ENCODE measurements at regions not wholly inside any gene's neighbourhood (a gene's known extent, or its start where the extent isn't known, plus 50 kb on each side); places are given as distances from the start of the nearest gene placed in this dataset.

DNA sequence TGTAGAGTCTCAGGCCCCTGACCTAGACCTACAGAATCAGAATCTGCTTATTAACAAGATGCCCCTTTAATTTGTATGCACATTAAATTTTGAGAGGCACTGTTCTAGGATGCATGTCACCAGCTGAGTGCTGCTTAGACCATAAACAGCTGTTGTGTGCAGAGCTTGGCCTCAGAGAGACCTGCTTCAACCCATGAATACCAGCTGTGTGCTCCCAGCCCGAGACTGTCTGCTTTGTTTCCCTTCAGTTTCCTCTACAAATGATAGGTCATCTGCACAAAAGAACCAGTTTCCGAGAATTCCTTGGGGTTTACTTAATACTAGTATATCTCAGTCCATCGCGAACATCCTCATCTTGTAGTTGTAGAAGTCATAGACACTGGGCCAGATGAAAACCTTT lies 158.5 kb upstream of the PFN2 start:
- CTCF ChIA-PET = no interaction called here
- H3K4me3 ChIP-seq (ENCODE audit: low read depth, low read length, poor library complexity, severe bottlenecking) = no peak overlapping the region
- no peaks in the 10 kb centered on the region for H3K27me3 ChIP-seq (replicated peaks; ENCODE audit: insufficient read depth, low read depth, low read length, poor library complexity)
- POLR2A ChIA-PET (ENCODE audit: low non-redundant PET) = no interaction called here
- no peak overlapping the region for H3K27ac ChIP-seq (ENCODE audit: low read depth, low read length, poor library complexity, severe bottlenecking)
- no peak for DNase-seq (ENCODE audit: low spot score)
- intact Hi-C loops (cut with micrococcal nuclease; ENCODE audit: unreplicated experiment) = no loop called here
- BruUV-seq (replicated peaks) = no TSS peak
- TF ChIP-seq CTCF (conservative IDR thresholded peaks at IDR 0.05; ENCODE audit: low read depth, low read length) = no peak
- TF ChIP-seq EZH2 (IDR thresholded peaks at IDR 0.05; ENCODE audit: borderline replicate concordance, low read depth, low read length, poor library complexity, severe bottlenecking) = no peak
- no peaks in the 10 kb centered on the region for H3K4me1 ChIP-seq (ENCODE audit: insufficient read depth, low read length, poor library complexity, severe bottlenecking)
- no peaks in the 10 kb centered on the region for H3K36me3 ChIP-seq (ENCODE audit: insufficient read depth, low read length, poor library complexity, severe bottlenecking)
- no peaks in the 10 kb centered on the region for H3K9me3 ChIP-seq (ENCODE audit: low read depth, low read length, poor library complexity, severe bottlenecking)

- H3K4me1 ChIP-seq (ENCODE audit: insufficient read depth, low read length, poor library complexity, severe bottlenecking) = no peaks in the 10 kb centered on the region
- ChIA-PET POLR2A (ENCODE audit: low non-redundant PET) (no interaction called here), CTCF (no interaction called here)
- no peak for DNase-seq (ENCODE audit: low spot score)
- no peaks in the 10 kb centered on the region for H3K36me3 ChIP-seq (ENCODE audit: insufficient read depth, low read length, poor library complexity, severe bottlenecking)
- TF ChIP-seq CTCF (conservative IDR thresholded peaks at IDR 0.05; ENCODE audit: low read depth, low read length) = no peak
- TF ChIP-seq EZH2 (IDR thresholded peaks at IDR 0.05; ENCODE audit: borderline replicate concordance, low read depth, low read length, poor library complexity, severe bottlenecking) = no peak
- H3K9me3 ChIP-seq (ENCODE audit: low read depth, low read length, poor library complexity, severe bottlenecking) = no peaks in the 10 kb centered on the region
- no peaks in the 10 kb centered on the region for H3K27me3 ChIP-seq (replicated peaks; ENCODE audit: insufficient read depth, low read depth, low read length, poor library complexity)
- H3K4me3 ChIP-seq (ENCODE audit: low read depth, low read length, poor library complexity, severe bottlenecking) = no peak overlapping the region
- H3K27ac ChIP-seq (ENCODE audit: low read depth, low read length, poor library complexity, severe bottlenecking) = no peak overlapping the region
- no TSS peak for BruUV-seq (replicated peaks)
- intact Hi-C loops (cut with micrococcal nuclease; ENCODE audit: unreplicated experiment) = no loop called here
Observed at GRCh38 chr3:150128126-150128525, 157.4 kb upstream of the PFN2 start.

GRCh38 chr3:150127011-150127490 lies 156.4 kb upstream of the PFN2 start:
- no peak for DNase-seq (ENCODE audit: low spot score)
- intact Hi-C loops (cut with micrococcal nuclease; ENCODE audit: unreplicated experiment) = no loop called here
- no peaks in the 10 kb centered on the region for H3K9me3 ChIP-seq (ENCODE audit: low read depth, low read length, poor library complexity, severe bottlenecking)
- ChIA-PET POLR2A (ENCODE audit: low non-redundant PET) (no interaction called here), CTCF (no interaction called here)
- no peak overlapping the region for H3K27ac ChIP-seq (ENCODE audit: low read depth, low read length, poor library complexity, severe bottlenecking)
- no TSS peak for BruUV-seq (replicated peaks)
- H3K4me3 ChIP-seq (ENCODE audit: low read depth, low read length, poor library complexity, severe bottlenecking) = no peak overlapping the region
- H3K27me3 ChIP-seq (replicated peaks; ENCODE audit: insufficient read depth, low read depth, low read length, poor library complexity) = no peaks in the 10 kb centered on the region
- H3K4me1 ChIP-seq (ENCODE audit: insufficient read depth, low read length, poor library complexity, severe bottlenecking) = no peaks in the 10 kb centered on the region
- no peaks in the 10 kb centered on the region for H3K36me3 ChIP-seq (ENCODE audit: insufficient read depth, low read length, poor library complexity, severe bottlenecking)
- TF ChIP-seq CTCF (conservative IDR thresholded peaks at IDR 0.05; ENCODE audit: low read depth, low read length) (no peak), EZH2 (IDR thresholded peaks at IDR 0.05; ENCODE audit: borderline replicate concordance, low read depth, low read length, poor library complexity, severe bottlenecking) (no peak)
